MCF 10A (cell line): ENCODE measurements at regions not wholly inside any gene's neighbourhood (a gene's known extent, or its start where the extent isn't known, plus 50 kb on each side); places are given as distances from the start of the nearest gene placed in this dataset.

Experiments used
- BruUV-seq: library from RNA; stranded (reverse); fragments of 400-500 nt; replicated peaks from 2 replicates; lab custom pipeline; 2021; lab: Mats Ljungman, UMichigan
- CTCF ChIA-PET: fragments of 300-600 bp; sonication (Branson Sonifier 250); formaldehyde crosslinking; extraction: SDS; loops from one replicate; lab custom pipeline; 2021; ENCODE audit warnings: antibody characterized with exemption, inconsistent platforms; lab: Yijun Ruan, JAX
- POLR2A ChIA-PET: fragments of 300-600, 350-650 bp; sonication (Branson Sonifier 250); formaldehyde crosslinking; extraction: SDS; loops from one replicate; lab custom pipeline; 2020; ENCODE audit warnings: antibody characterized with exemption, inconsistent platforms; lab: Yijun Ruan, JAX
- DNase-seq: peaks from one replicate; pipeline ENCODE4 v3.0.0-alpha.2; 2018; ENCODE audit not compliant: unreplicated experiment
- H3K27ac Mint-ChIP-seq: one replicate; pipeline ENCODE4 v1.8.0; 2022; ENCODE audit warnings: mild to moderate bottlenecking, low read depth, mixed read lengths; ENCODE audit not compliant: unreplicated experiment
- H3K27me3 Mint-ChIP-seq: one replicate; pipeline ENCODE4 v1.8.0; 2022; ENCODE audit warnings: mixed read lengths; ENCODE audit not compliant: insufficient read depth, unreplicated experiment
- H3K36me3 Mint-ChIP-seq: one replicate; pipeline ENCODE4 v1.8.0; 2022; ENCODE audit warnings: mild to moderate bottlenecking, moderate library complexity, mixed read lengths; ENCODE audit not compliant: insufficient read depth, unreplicated experiment
- H3K4me1 Mint-ChIP-seq: one replicate; pipeline ENCODE4 v1.8.0; 2022; ENCODE audit warnings: mixed read lengths; ENCODE audit not compliant: insufficient read depth, unreplicated experiment
- H3K4me3 Mint-ChIP-seq: one replicate; pipeline ENCODE4 v1.8.0; 2022; ENCODE audit warnings: mild to moderate bottlenecking, moderate library complexity, mixed read lengths; ENCODE audit not compliant: unreplicated experiment
- H3K9me3 Mint-ChIP-seq: one replicate; pipeline ENCODE4 v1.8.0; 2022; ENCODE audit warnings: mixed read lengths; ENCODE audit not compliant: unreplicated experiment
- CTCF ChIP-seq: fragments of 200-600 bp; IDR thresholded peaks from one replicate; pipeline ENCODE4 v1.8.0; 2022; ENCODE audit warnings: antibody characterized with exemption, mild to moderate bottlenecking; ENCODE audit not compliant: unreplicated experiment
- intact Hi-C: fragments of 100-400 bp; cut with micrococcal nuclease; formaldehyde crosslinking; loops from 2 replicates; pipeline ENCODE4 v1.14.1; 2022

- peak; percentile 46 for DNase-seq
- no TSS peak for BruUV-seq
- peak overlapping the region; percentile 41 for H3K27ac Mint-ChIP-seq
- H3K27me3 Mint-ChIP-seq: no peaks in the 10 kb centered on the region
- ChIA-PET CTCF (no interaction called here), POLR2A (no interaction called here)
- no peaks in the 10 kb centered on the region for H3K36me3 Mint-ChIP-seq
- H3K9me3 Mint-ChIP-seq: no peaks in the 10 kb centered on the region
- peaks cover 18% of the 10 kb centered on the region for H3K4me1 Mint-ChIP-seq
- no peak for TF ChIP-seq CTCF
- intact Hi-C loops: no loop called here
- H3K4me3 Mint-ChIP-seq: no peak overlapping the region
Observed at GRCh38 chr2:150570712-150571111, 83.2 kb upstream of the RND3 start.

- POLR2A ChIA-PET: interaction anchor here (0.7 to 1.3 kb wide), 2 partner anchors 24 to 455 kb away, joined by 3 to 5 read pairs; no protein-coding TSS in a partner anchor
- no TSS peak for BruUV-seq
- Mint-ChIP-seq H3K4me1 (peaks cover 18% of the 10 kb centered on the region), H3K9me3 (no peaks in the 10 kb centered on the region), H3K36me3 (no peaks in the 10 kb centered on the region), H3K27ac (no peak overlapping the region), H3K4me3 (no peak overlapping the region), H3K27me3 (no peaks in the 10 kb centered on the region)
- TF ChIP-seq CTCF: no peak
- CTCF ChIA-PET: interaction anchor here (1.2 kb wide), 1 partner anchor 21 kb away, joined by 3 read pairs; no protein-coding TSS in a partner anchor
- DNase-seq: no peak
- intact Hi-C loops: no loop called here
Observed at GRCh38 chr2:150569761-150570160, 82.3 kb upstream of the RND3 start.

- DNase-seq: no peak
- intact Hi-C loops: no loop called here
- peaks cover 18% of the 10 kb centered on the region for H3K4me1 Mint-ChIP-seq
- ChIA-PET CTCF (interaction anchor here (1.2 kb wide), 1 partner anchor 24 kb away, joined by 3 read pairs; no protein-coding TSS in a partner anchor), POLR2A (no interaction called here)
- H3K36me3 Mint-ChIP-seq: no peaks in the 10 kb centered on the region
- no peak for TF ChIP-seq CTCF
- no peaks in the 10 kb centered on the region for H3K27me3 Mint-ChIP-seq
- H3K9me3 Mint-ChIP-seq: no peaks in the 10 kb centered on the region
- H3K27ac Mint-ChIP-seq: no peak overlapping the region
- no TSS peak for BruUV-seq
- no peak overlapping the region for H3K4me3 Mint-ChIP-seq
Observed at GRCh38 chr2:150567771-150568301, 80.4 kb upstream of the RND3 start.

GRCh38 chr2:150566289-150566688, 78.8 kb upstream of the RND3 start:
- no peaks in the 10 kb centered on the region for H3K27me3 Mint-ChIP-seq
- no peak for TF ChIP-seq CTCF
- H3K4me1 Mint-ChIP-seq: peaks cover 18% of the 10 kb centered on the region
- H3K9me3 Mint-ChIP-seq: no peaks in the 10 kb centered on the region
- ChIA-PET POLR2A (no interaction called here), CTCF (no interaction called here)
- DNase-seq: no peak
- intact Hi-C loops: no loop called here
- H3K4me3 Mint-ChIP-seq: no peak overlapping the region
- no peaks in the 10 kb centered on the region for H3K36me3 Mint-ChIP-seq
- no TSS peak for BruUV-seq
- no peak overlapping the region for H3K27ac Mint-ChIP-seq
